ENCODE measurements at regions not wholly inside any gene's neighbourhood (a gene's known extent, or its start where the extent isn't known, plus 50 kb on each side); places are given as distances from the start of the nearest gene placed in this dataset.

DNA sequence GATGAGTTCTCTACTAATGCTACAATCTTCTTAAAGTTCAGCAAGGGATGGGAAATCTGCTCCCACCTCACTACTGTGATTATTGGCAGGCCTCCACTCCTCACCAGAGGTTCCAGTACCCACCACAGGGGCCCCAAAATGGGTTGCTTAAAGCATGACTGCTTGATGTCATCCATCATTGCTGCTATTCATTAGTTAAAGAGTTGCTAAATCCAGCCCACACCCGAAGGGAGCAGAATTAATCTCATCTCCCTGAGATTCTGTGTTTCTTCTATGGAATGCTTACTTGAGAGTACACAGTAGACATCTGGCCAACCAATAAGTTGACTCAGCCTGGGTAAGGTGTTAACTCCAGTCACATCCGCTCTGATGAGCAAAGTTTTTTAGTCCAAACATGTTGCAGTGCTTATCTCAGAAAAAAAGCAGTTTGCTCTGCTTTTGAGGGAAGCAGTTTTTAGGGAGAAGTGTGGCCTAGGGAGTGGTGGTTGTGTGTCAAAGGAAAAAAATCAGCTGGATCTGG is 690.2 kb upstream of the POU3F3 start:
- H3K4me3 Mint-ChIP-seq, result no peak overlapping the region
- no peak overlapping the region for H3K27ac Mint-ChIP-seq
- Histone ChIP-seq H3K4me2 (replicated peaks; ENCODE audit: extremely low read depth, low read length, poor library complexity, severe bottlenecking) (no peak overlapping the region), H3K36me3 (replicated peaks in 1 of 2; ENCODE audit: control insufficient read depth in 1 of 2, insufficient read depth in 2 of 2, low read length in 2 of 2) (no peaks in the 10 kb centered on the region), H3K4me1 (ENCODE audit: control insufficient read depth in 1 of 2, insufficient read depth in 2 of 2, low read length in 2 of 2) (no peaks in the 10 kb centered on the region), H3K9ac (ENCODE audit: insufficient read depth, low read length, poor library complexity, severe bottlenecking) (no peak overlapping the region), H4K20me1 (ENCODE audit: insufficient read depth, low read length) (no peaks in the 10 kb centered on the region), H3K27ac (ENCODE audit: low read depth in 1 of 2, low read length in 2 of 2) (no peak overlapping the region), H3K4me3 (replicated peaks in 1 of 3; ENCODE audit: low read depth in 2 of 3, low read length in 3 of 3) (no peak overlapping the region), H3K79me2 (ENCODE audit: insufficient read depth, low read length) (no peaks in the 10 kb centered on the region), H2AFZ (ENCODE audit: insufficient read depth, low read depth, low read length, poor library complexity, severe bottlenecking) (no peak overlapping the region), H3K9me3 (replicated peaks in 1 of 2; ENCODE audit: control insufficient read depth in 1 of 2, insufficient read depth in 1 of 2, low read length in 2 of 2) (no peaks in the 10 kb centered on the region), H3K27me3 (ENCODE audit: control insufficient read depth in 2 of 2, insufficient read depth in 2 of 2, low read length in 2 of 2) (no peaks in the 10 kb centered on the region)
- H3K36me3 Mint-ChIP-seq, result no peaks in the 10 kb centered on the region
- H3K4me1 Mint-ChIP-seq, result no peaks in the 10 kb centered on the region
- peaks cover 0 to 3% (median 0%) of the 10 kb centered on the region in 7 donors for H3K9me3 Mint-ChIP-seq
- intact Hi-C loops (cut with micrococcal nuclease), result no loop called here
- TF ChIP-seq, protein P1, sequence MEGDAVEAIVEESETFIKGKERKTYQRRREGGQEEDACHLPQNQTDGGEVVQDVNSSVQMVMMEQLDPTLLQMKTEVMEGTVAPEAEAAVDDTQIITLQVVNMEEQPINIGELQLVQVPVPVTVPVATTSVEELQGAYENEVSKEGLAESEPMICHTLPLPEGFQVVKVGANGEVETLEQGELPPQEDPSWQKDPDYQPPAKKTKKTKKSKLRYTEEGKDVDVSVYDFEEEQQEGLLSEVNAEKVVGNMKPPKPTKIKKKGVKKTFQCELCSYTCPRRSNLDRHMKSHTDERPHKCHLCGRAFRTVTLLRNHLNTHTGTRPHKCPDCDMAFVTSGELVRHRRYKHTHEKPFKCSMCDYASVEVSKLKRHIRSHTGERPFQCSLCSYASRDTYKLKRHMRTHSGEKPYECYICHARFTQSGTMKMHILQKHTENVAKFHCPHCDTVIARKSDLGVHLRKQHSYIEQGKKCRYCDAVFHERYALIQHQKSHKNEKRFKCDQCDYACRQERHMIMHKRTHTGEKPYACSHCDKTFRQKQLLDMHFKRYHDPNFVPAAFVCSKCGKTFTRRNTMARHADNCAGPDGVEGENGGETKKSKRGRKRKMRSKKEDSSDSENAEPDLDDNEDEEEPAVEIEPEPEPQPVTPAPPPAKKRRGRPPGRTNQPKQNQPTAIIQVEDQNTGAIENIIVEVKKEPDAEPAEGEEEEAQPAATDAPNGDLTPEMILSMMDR (IDR thresholded peaks at IDR 0.05), result no peak
- no peak for DNase-seq
- peaks cover 0 to 1% (median 0%) of the 10 kb centered on the region in 3 donors for H3K27me3 Mint-ChIP-seq (ENCODE audit: low read depth in 3 of 3)
- WGBS (ENCODE audit: insufficient coverage), result 60% methylated on average over 1 of the region's 2 CpGs

DNA sequence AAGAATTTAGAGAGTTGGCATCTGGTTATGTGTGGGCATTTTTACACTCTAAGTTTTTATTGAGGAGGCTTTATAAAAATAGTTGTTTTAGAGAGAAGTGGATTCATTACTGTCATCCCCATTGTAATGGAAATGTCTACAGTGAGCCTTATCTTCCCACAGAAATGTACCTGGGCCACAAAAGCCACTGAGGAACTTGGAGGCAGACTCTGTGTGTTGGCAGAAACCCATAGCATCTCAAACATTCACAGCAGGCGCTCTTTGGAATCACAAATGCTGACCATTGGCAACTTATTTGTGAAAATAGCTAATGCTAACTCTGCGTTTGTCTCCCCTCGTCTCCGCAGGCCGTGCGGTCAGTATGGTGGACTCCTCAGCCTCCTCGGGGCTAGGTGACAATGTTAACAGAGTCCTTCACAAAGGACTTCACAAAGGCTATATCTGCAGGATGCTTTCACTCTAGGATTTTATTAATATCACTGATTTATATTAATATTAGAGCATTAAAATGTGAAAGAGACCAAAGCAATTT is 689.1 kb upstream of the POU3F3 start:
- no peak overlapping the region for H3K4me3 ChIP-seq (replicated peaks in 1 of 3; ENCODE audit: low read depth in 2 of 3, low read length in 3 of 3)
- no peaks in the 10 kb centered on the region for H3K4me1 Mint-ChIP-seq
- peaks cover 0 to 3% (median 0%) of the 10 kb centered on the region in 7 donors for H3K9me3 Mint-ChIP-seq
- intact Hi-C loops (cut with micrococcal nuclease), result no loop called here
- no peaks in the 10 kb centered on the region for H3K27me3 ChIP-seq (ENCODE audit: control insufficient read depth in 2 of 2, insufficient read depth in 2 of 2, low read length in 2 of 2)
- H3K36me3 Mint-ChIP-seq, result no peaks in the 10 kb centered on the region
- H3K9me3 ChIP-seq (replicated peaks in 1 of 2; ENCODE audit: control insufficient read depth in 1 of 2, insufficient read depth in 1 of 2, low read length in 2 of 2), result no peaks in the 10 kb centered on the region
- H3K4me2 ChIP-seq (replicated peaks; ENCODE audit: extremely low read depth, low read length, poor library complexity, severe bottlenecking), result no peak overlapping the region
- TF ChIP-seq, protein P1 (IDR thresholded peaks at IDR 0.05), result no peak
- H3K9ac ChIP-seq (ENCODE audit: insufficient read depth, low read length, poor library complexity, severe bottlenecking), result no peak overlapping the region
- H3K27ac Mint-ChIP-seq, result no peak overlapping the region
- no peak overlapping the region for H2AFZ ChIP-seq (ENCODE audit: insufficient read depth, low read depth, low read length, poor library complexity, severe bottlenecking)
- H3K4me1 ChIP-seq (ENCODE audit: control insufficient read depth in 1 of 2, insufficient read depth in 2 of 2, low read length in 2 of 2), result no peaks in the 10 kb centered on the region
- no peaks in the 10 kb centered on the region for H4K20me1 ChIP-seq (ENCODE audit: insufficient read depth, low read length)
- H3K27me3 Mint-ChIP-seq (ENCODE audit: low read depth in 3 of 3), result peaks cover 0 to 1% (median 0%) of the 10 kb centered on the region in 3 donors
- H3K79me2 ChIP-seq (ENCODE audit: insufficient read depth, low read length), result no peaks in the 10 kb centered on the region
- H3K27ac ChIP-seq (ENCODE audit: low read depth in 1 of 2, low read length in 2 of 2), result no peak overlapping the region
- H3K4me3 Mint-ChIP-seq, result no peak overlapping the region
- 82% methylated on average over 2 of the region's 7 CpGs for WGBS (ENCODE audit: insufficient coverage)
- H3K36me3 ChIP-seq (replicated peaks in 1 of 2; ENCODE audit: control insufficient read depth in 1 of 2, insufficient read depth in 2 of 2, low read length in 2 of 2), result no peaks in the 10 kb centered on the region
- no peak for DNase-seq
